GM21717 (cell line): ENCODE measurements at regions not wholly inside any gene's neighbourhood (a gene's known extent, or its start where the extent isn't known, plus 50 kb on each side); places are given as distances from the start of the nearest gene placed in this dataset.
"Not testable (repeated sequence)": the region's sequence is repeated elsewhere in the genome, so short reads cannot be mapped to it uniquely, and the experiment has no call there.

Source experiments
- ATAC-seq: cut with Tn5 transposase; IDR thresholded peaks from one replicate; pipeline ENCODE4 v1.9.1; 2021; ENCODE audit warnings: mild to moderate bottlenecking, moderate library complexity; ENCODE audit not compliant: unreplicated experiment

GRCh38 chr7:37598824-37599223 lies 84.7 kb upstream of the GPR141 start:
- ATAC-seq, result no peak

- ATAC-seq, result no peak
Observed at GRCh38 chr7:37601321-37601720, 82.2 kb upstream of the GPR141 start.

- no peak for ATAC-seq
Observed at GRCh38 chr7:37604078-37604477, 79.5 kb upstream of the GPR141 start.

- ATAC-seq, result not testable (repeated sequence)
Observed at GRCh38 chr7:37617406-37617805, 66.2 kb upstream of the GPR141 start.

GRCh38 chr7:37633048-37633447 lies 50.5 kb upstream of the GPR141 start:
- no peak for ATAC-seq
